ENCODE measurements at regions not wholly inside any gene's neighbourhood (a gene's known extent, or its start where the extent isn't known, plus 50 kb on each side); places are given as distances from the start of the nearest gene placed in this dataset.

GRCh38 chr15:89038146-89038545, 50.1 kb upstream of the ABHD2 start:
- no peak for TF ChIP-seq CTCF (IDR thresholded peaks at IDR 0.05; ENCODE audit: insufficient read depth, low read depth, low read length, missing control alignments)
- H3K4me3 ChIP-seq (ENCODE audit: low read depth, low read length), result no peak overlapping the region
- no peak for DNase-seq (ENCODE audit: low read depth)
